ENCODE measurements at regions not wholly inside any gene's neighbourhood (a gene's known extent, or its start where the extent isn't known, plus 50 kb on each side); places are given as distances from the start of the nearest gene placed in this dataset.

- no peak for FAIRE-seq
- Histone ChIP-seq H3K27ac (ENCODE audit: control insufficient read depth, insufficient read depth) (no peak overlapping the region), H3K9ac (ENCODE audit: control insufficient read depth, insufficient read depth, low read length) (no peak overlapping the region), H3K4me2 (ENCODE audit: control insufficient read depth, insufficient read depth) (no peak overlapping the region), H2AFZ (ENCODE audit: control insufficient read depth, low read depth, low read length) (no peak overlapping the region), H3K36me3 (ENCODE audit: control insufficient read depth in 2 of 2, insufficient read depth in 2 of 2, low read length in 1 of 2) (no peaks in the 10 kb centered on the region), H4K20me1 (ENCODE audit: control insufficient read depth, insufficient read depth) (no peaks in the 10 kb centered on the region), H3K4me1 (ENCODE audit: control insufficient read depth, insufficient read depth, low read length) (no peaks in the 10 kb centered on the region), H3K27me3 (replicated peaks in 1 of 2; ENCODE audit: control insufficient read depth in 2 of 2, insufficient read depth in 2 of 2, low read length in 1 of 2) (no peaks in the 10 kb centered on the region; a peak in 1 of 4 replicates), H3K79me2 (ENCODE audit: control insufficient read depth, insufficient read depth, low read length) (no peaks in the 10 kb centered on the region), H3K9me3 (replicated peaks; ENCODE audit: control insufficient read depth, insufficient read depth, low read length) (no peaks in the 10 kb centered on the region), H3K4me3 (no peak overlapping the region)
- ChIA-PET SMC1A (ENCODE audit: uncharacterized antibody, unreplicated experiment) (interaction anchor here (1.0 kb wide), 1 partner anchor 16 kb away, joined by 3 read pairs; no protein-coding TSS in a partner anchor), CTCF (no interaction called here), POLR2A (no interaction called here), RAD21 (ENCODE audit: unreplicated experiment) (no interaction called here)
- 0% methylated on average over 1 of the region's 1 CpG for WGBS (ENCODE audit: insufficient coverage, insufficient replicate concordance, low lambda C conversion rate, missing lambda C conversion rate)
- in situ Hi-C loops (cut with MboI) (no loop called here), intact Hi-C loops (cut with micrococcal nuclease; ENCODE audit: unreplicated experiment) (no loop called here)
- no TSS peak for BruUV-seq (replicated peaks)
- ATAC-seq = no peak
- no peak for TF ChIP-seq PBX3 (IDR thresholded peaks at IDR 0.05; ENCODE audit: insufficient replicate concordance, low read depth, low read length)
- TF ChIP-seq WRNIP1 (IDR thresholded peaks at IDR 0.05; ENCODE audit: borderline replicate concordance, low read depth, low read length) = no peak
- no peak for TF ChIP-seq NBN (IDR thresholded peaks at IDR 0.05)
- no peak for TF ChIP-seq IRF3 (IDR thresholded peaks at IDR 0.05)
- no peak for TF ChIP-seq SP1 (IDR thresholded peaks at IDR 0.05; ENCODE audit: low read depth, low read length)
- DNase-seq (ENCODE audit: low read depth, low spot score) = no peak
Observed at GRCh38 chr4:131002132-131002531, 1906.2 kb downstream of the C4orf33 start.

GRCh38 chr4:131006388-131006787 lies 1910.4 kb downstream of the C4orf33 start:
- H2AFZ ChIP-seq (ENCODE audit: control insufficient read depth, low read depth, low read length) = no peak overlapping the region
- H3K4me1 ChIP-seq (ENCODE audit: control insufficient read depth, insufficient read depth, low read length) = no peaks in the 10 kb centered on the region
- ATAC-seq (no peak), FAIRE-seq (no peak), DNase-seq (ENCODE audit: low read depth, low spot score) (no peak)
- no TSS peak for BruUV-seq (replicated peaks)
- no peaks in the 10 kb centered on the region for H4K20me1 ChIP-seq (ENCODE audit: control insufficient read depth, insufficient read depth)
- no peaks in the 10 kb centered on the region for H3K79me2 ChIP-seq (ENCODE audit: control insufficient read depth, insufficient read depth, low read length)
- H3K4me2 ChIP-seq (ENCODE audit: control insufficient read depth, insufficient read depth) = no peak overlapping the region
- SMC1A ChIA-PET (ENCODE audit: uncharacterized antibody, unreplicated experiment) = no interaction called here
- no peak overlapping the region for H3K4me3 ChIP-seq
- no peak overlapping the region for H3K27ac ChIP-seq (ENCODE audit: control insufficient read depth, insufficient read depth)
- POLR2A ChIA-PET = no interaction called here
- intact Hi-C loops (cut with micrococcal nuclease; ENCODE audit: unreplicated experiment) = no loop called here
- H3K9me3 ChIP-seq (replicated peaks; ENCODE audit: control insufficient read depth, insufficient read depth, low read length) = no peaks in the 10 kb centered on the region
- no peaks in the 10 kb centered on the region for H3K36me3 ChIP-seq (ENCODE audit: control insufficient read depth in 2 of 2, insufficient read depth in 2 of 2, low read length in 1 of 2)
- in situ Hi-C loops (cut with MboI) = no loop called here
- RAD21 ChIA-PET (ENCODE audit: unreplicated experiment) = no interaction called here
- no peaks in the 10 kb centered on the region for H3K27me3 ChIP-seq (replicated peaks in 1 of 2; ENCODE audit: control insufficient read depth in 2 of 2, insufficient read depth in 2 of 2, low read length in 1 of 2)
- CTCF ChIA-PET = no interaction called here
- no peak for TF ChIP-seq DPF2 (IDR thresholded peaks at IDR 0.05)
- no peak for TF ChIP-seq CBX3 (IDR thresholded peaks at IDR 0.05; ENCODE audit: borderline replicate concordance, low read depth)
- TF ChIP-seq PRDM15 (CRISPR knock-in tag; IDR thresholded peaks at IDR 0.05) = no peak
- no peak for TF ChIP-seq TARDBP (IDR thresholded peaks at IDR 0.05; ENCODE audit: borderline replicate concordance)
- no peak for TF ChIP-seq NFXL1 (IDR thresholded peaks at IDR 0.05; ENCODE audit: borderline replicate concordance)
- no peak overlapping the region for H3K9ac ChIP-seq (ENCODE audit: control insufficient read depth, insufficient read depth, low read length)
- 37% methylated on average over 6 of the region's 6 CpGs for WGBS (ENCODE audit: insufficient coverage, insufficient replicate concordance, low lambda C conversion rate, missing lambda C conversion rate)

All from GM12878 (cell line).